Thymus (tissue), 11 donors: ENCODE measurements at regions not wholly inside any gene's neighbourhood (a gene's known extent, or its start where the extent isn't known, plus 50 kb on each side); places are given as distances from the start of the nearest gene placed in this dataset.

Source experiments
- DNase-seq, 9 donors: peaks; one replicate each; pipeline ENCODE4 v3.0.0-alpha.2; 2013; ENCODE audit warnings: low spot score in 9 of 9, low read depth in 6 of 9, missing footprints in 1 of 9
- H3K27ac ChIP-seq, 2 donors: one replicate each; pipeline ENCODE4 v1.5.1; 2013; ENCODE audit warnings: control low read depth in 1 of 2, low read depth in 1 of 2, low read length in 1 of 2, mild to moderate bottlenecking in 1 of 2, moderate library complexity in 1 of 2
- H3K27me3 ChIP-seq, 2 donors: one replicate each; pipeline ENCODE4 v1.5.1; 2013; ENCODE audit warnings: low read length in 1 of 2; ENCODE audit not compliant: control insufficient read depth in 2 of 2, insufficient read depth in 1 of 2
- H3K36me3 ChIP-seq, 2 donors: one replicate each; pipeline ENCODE4 v1.5.1; 2013; ENCODE audit warnings: low read length in 1 of 2, mild to moderate bottlenecking in 1 of 2, moderate library complexity in 1 of 2; ENCODE audit not compliant: control insufficient read depth in 2 of 2, insufficient read depth in 2 of 2
- H3K4me1 ChIP-seq, 2 donors: one replicate each; pipeline ENCODE4 v1.5.1; 2013; ENCODE audit warnings: low read length in 2 of 2; ENCODE audit not compliant: control insufficient read depth in 2 of 2, insufficient read depth in 2 of 2
- H3K4me3 ChIP-seq, 2 donors: one replicate each; pipeline ENCODE4 v1.5.1; 2013; ENCODE audit warnings: low read length in 2 of 2, control low read depth in 1 of 2, mild to moderate bottlenecking in 1 of 2
- H3K9me3 ChIP-seq, 2 donors: one replicate each; pipeline ENCODE4 v1.5.1; 2013; ENCODE audit warnings: low read length in 1 of 2, mild to moderate bottlenecking in 1 of 2; ENCODE audit not compliant: control insufficient read depth in 2 of 2, insufficient read depth in 1 of 2
- whole genome bisulfite sequencing: extraction: QIAGEN DNeasy Blood & Tissue Kit; methylation state at CpG from one replicate; pipeline ENCODE4 v1.1.7; 2013; 5-methylcytosine and 5-hydroxymethylcytosine counted together
- donor health status: healthy.

- DNase-seq = no peak
- WGBS = 96% methylated on average over 2 of the region's 2 CpGs
Measured at GRCh38 chr7:133199831-133200230, 53.0 kb upstream of the EXOC4 start.

GRCh38 chr7:133201470-133201869 lies 51.4 kb upstream of the EXOC4 start:
- Histone ChIP-seq H3K4me3 (no peak overlapping the region), H3K36me3 (no peaks in the 10 kb centered on the region), H3K27ac (no peak overlapping the region), H3K4me1 (no peaks in the 10 kb centered on the region), H3K27me3 (peaks cover 0 to 10% of the 10 kb centered on the region in 2 donors), H3K9me3 (no peaks in the 10 kb centered on the region)
- WGBS = 100% methylated on average over 1 of the region's 1 CpG
- no peak for DNase-seq

More at GRCh38 chr7:133199831-133200230, 53.0 kb upstream of the EXOC4 start:
- H3K4me1 ChIP-seq = no peaks in the 10 kb centered on the region
- peaks cover 0 to 10% of the 10 kb centered on the region in 2 donors for H3K27me3 ChIP-seq
- H3K27ac ChIP-seq = no peak overlapping the region
- H3K4me3 ChIP-seq = no peak overlapping the region
- H3K9me3 ChIP-seq = no peaks in the 10 kb centered on the region
- H3K36me3 ChIP-seq = no peaks in the 10 kb centered on the region

- Histone ChIP-seq H3K27me3 (peaks cover 0 to under 1% of the 10 kb centered on the region in 2 donors), H3K4me1 (no peaks in the 10 kb centered on the region), H3K4me3 (no peak overlapping the region), H3K27ac (no peak overlapping the region), H3K9me3 (no peaks in the 10 kb centered on the region), H3K36me3 (no peaks in the 10 kb centered on the region)
- WGBS = 97% methylated on average over 1 of the region's 1 CpG
- no peak for DNase-seq
Measured at GRCh38 chr7:133202942-133203341, 49.9 kb upstream of the EXOC4 start.
